Natural killer cell (primary cell): ENCODE measurements at regions not wholly inside any gene's neighbourhood (a gene's known extent, or its start where the extent isn't known, plus 50 kb on each side); places are given as distances from the start of the nearest gene placed in this dataset.

ENCODE experiments used
- ATAC-seq, 3 donors: fragments of 150-1000 bp in 2 of 3; fragments of 200-7000 bp in 1 of 3; cut with Tn5 transposase; 1 replicate in 1 of 3; 2 replicates in 2 of 3; pipeline ENCODE4 v1.10.0; 2021; ENCODE audit warnings: mild to moderate bottlenecking in 2 of 3, moderate library complexity in 2 of 3
- DNase-seq, 2 donors: peaks; one replicate each; pipeline versions ENCODE4 v3.0.0 to v3.0.0-alpha.2; 2013 to 2021; ENCODE audit warnings: mixed read lengths in 1 of 2
- H3K27ac ChIP-seq: one replicate; pipeline ENCODE4 v1.5.1; 2013; ENCODE audit warnings: mild to moderate bottlenecking, low read length
- H3K27me3 ChIP-seq: one replicate; pipeline ENCODE4 v1.6.1; 2013; ENCODE audit warnings: low read length; ENCODE audit not compliant: control insufficient read depth, insufficient read depth
- H3K36me3 ChIP-seq: one replicate; pipeline ENCODE4 v1.6.1; 2013; ENCODE audit warnings: low read length; ENCODE audit not compliant: control insufficient read depth, insufficient read depth
- H3K4me1 ChIP-seq: one replicate; pipeline ENCODE4 v1.6.1; 2013; ENCODE audit warnings: low read length; ENCODE audit not compliant: control insufficient read depth, insufficient read depth
- H3K4me3 ChIP-seq: one replicate; pipeline ENCODE4 v1.5.1; 2013; ENCODE audit warnings: low read length
- H3K9me3 ChIP-seq: one replicate; pipeline ENCODE4 v1.6.1; 2013; ENCODE audit warnings: low read length; ENCODE audit not compliant: control insufficient read depth, insufficient read depth
- H3K27ac Mint-ChIP-seq, 2 donors: one replicate each; pipeline ENCODE4 v1.8.0; 2022; ENCODE audit warnings: mild to moderate bottlenecking in 2 of 2, mixed read lengths in 2 of 2, moderate library complexity in 1 of 2
- H3K27me3 Mint-ChIP-seq, 2 donors: one replicate each; pipeline ENCODE4 v1.8.0; 2022; ENCODE audit warnings: low read depth in 2 of 2, mixed read lengths in 2 of 2
- H3K36me3 Mint-ChIP-seq: one replicate; pipeline ENCODE4 v1.8.0; 2022; ENCODE audit warnings: mixed read lengths
- H3K4me1 Mint-ChIP-seq, 2 donors: one replicate each; pipeline ENCODE4 v1.8.0; 2022; ENCODE audit warnings: mixed read lengths in 2 of 2
- H3K4me3 Mint-ChIP-seq: one replicate; pipeline ENCODE4 v1.8.0; 2022; ENCODE audit warnings: mild to moderate bottlenecking, moderate library complexity, mixed read lengths
- H3K9me3 Mint-ChIP-seq, 2 donors: one replicate each; pipeline ENCODE4 v1.8.0; 2022; ENCODE audit warnings: mixed read lengths in 2 of 2
- WGBS: methylation state at CpG from one replicate; pipeline ENCODE4 v1.1.7; 2013; ENCODE audit warnings: missing lambda C conversion rate; ENCODE audit not compliant: insufficient coverage; 5-methylcytosine and 5-hydroxymethylcytosine counted together
- intact Hi-C: fragments of 100-400 bp; cut with micrococcal nuclease; formaldehyde crosslinking; loops from one replicate; pipeline ENCODE4 v1.14.2; 2022
- TF ChIP-seq, protein P1 (sequence below): fragments of 200-600 bp; IDR thresholded peaks from one replicate; pipeline ENCODE4 v1.8.0; 2022; ENCODE audit warnings: antibody characterized with exemption

DNA sequence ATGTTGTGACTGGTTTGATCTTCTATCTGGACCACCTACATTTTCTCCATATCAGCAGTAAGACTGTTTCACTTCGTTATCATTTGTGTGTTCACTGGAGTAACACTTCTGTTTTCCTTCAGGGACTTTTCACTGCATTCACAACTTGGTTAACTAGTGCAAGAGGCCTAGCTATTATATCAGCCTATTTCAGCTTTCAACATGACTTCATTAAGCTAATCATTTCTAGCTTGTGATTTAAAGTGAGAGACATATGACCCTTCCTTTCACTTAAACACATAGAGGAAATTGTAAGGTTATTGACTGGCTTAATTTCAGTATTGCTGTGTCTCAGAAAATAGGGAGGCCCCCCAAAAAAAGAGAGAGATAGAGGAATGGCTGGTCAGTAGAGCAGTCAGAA, 622.8 kb upstream of the NRSN1 start:
- no peaks in the 10 kb centered on the region for H3K27me3 ChIP-seq
- H3K27ac Mint-ChIP-seq = no peak overlapping the region
- 85% methylated on average over 1 of the region's 1 CpG for WGBS
- no peaks in the 10 kb centered on the region for H3K4me1 ChIP-seq
- DNase-seq = no peak
- TF ChIP-seq, protein P1, sequence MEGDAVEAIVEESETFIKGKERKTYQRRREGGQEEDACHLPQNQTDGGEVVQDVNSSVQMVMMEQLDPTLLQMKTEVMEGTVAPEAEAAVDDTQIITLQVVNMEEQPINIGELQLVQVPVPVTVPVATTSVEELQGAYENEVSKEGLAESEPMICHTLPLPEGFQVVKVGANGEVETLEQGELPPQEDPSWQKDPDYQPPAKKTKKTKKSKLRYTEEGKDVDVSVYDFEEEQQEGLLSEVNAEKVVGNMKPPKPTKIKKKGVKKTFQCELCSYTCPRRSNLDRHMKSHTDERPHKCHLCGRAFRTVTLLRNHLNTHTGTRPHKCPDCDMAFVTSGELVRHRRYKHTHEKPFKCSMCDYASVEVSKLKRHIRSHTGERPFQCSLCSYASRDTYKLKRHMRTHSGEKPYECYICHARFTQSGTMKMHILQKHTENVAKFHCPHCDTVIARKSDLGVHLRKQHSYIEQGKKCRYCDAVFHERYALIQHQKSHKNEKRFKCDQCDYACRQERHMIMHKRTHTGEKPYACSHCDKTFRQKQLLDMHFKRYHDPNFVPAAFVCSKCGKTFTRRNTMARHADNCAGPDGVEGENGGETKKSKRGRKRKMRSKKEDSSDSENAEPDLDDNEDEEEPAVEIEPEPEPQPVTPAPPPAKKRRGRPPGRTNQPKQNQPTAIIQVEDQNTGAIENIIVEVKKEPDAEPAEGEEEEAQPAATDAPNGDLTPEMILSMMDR = no peak
- no peak overlapping the region for H3K4me3 Mint-ChIP-seq
- H3K9me3 Mint-ChIP-seq = peaks cover 16% of the 10 kb centered on the region in 2 donors
- intact Hi-C loops = no loop called here
- H3K36me3 ChIP-seq = no peaks in the 10 kb centered on the region
- H3K27me3 Mint-ChIP-seq = no peaks in the 10 kb centered on the region
- no peak for ATAC-seq
- no peaks in the 10 kb centered on the region for H3K4me1 Mint-ChIP-seq
- H3K4me3 ChIP-seq = no peak overlapping the region
- no peaks in the 10 kb centered on the region for H3K36me3 Mint-ChIP-seq
- H3K27ac ChIP-seq = no peak overlapping the region
- H3K9me3 ChIP-seq = no peaks in the 10 kb centered on the region

DNA sequence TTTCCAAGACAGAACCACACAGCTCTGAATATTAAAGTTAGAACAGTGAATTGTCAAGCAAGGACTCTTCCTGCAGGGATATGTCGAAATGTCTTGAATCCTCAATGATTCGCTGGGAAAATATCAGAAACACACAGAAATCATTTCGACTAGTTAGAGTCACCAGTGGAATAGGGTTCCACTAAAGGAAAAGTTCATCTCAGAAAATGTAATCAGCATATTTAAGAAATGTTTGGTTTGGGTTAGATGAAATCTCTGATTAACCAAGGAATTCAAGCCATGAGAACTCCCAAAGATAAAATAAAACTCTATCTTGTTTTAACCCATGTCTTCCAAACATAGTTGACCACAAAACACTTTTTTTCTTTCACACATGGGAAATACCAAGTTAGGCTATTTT, 621.0 kb upstream of the NRSN1 start:
- Histone ChIP-seq H3K27ac (no peak overlapping the region), H3K4me1 (no peaks in the 10 kb centered on the region), H3K36me3 (no peaks in the 10 kb centered on the region), H3K4me3 (no peak overlapping the region), H3K27me3 (no peaks in the 10 kb centered on the region), H3K9me3 (no peaks in the 10 kb centered on the region)
- ATAC-seq (no peak), DNase-seq (no peak)
- Mint-ChIP-seq H3K27me3 (no peaks in the 10 kb centered on the region), H3K4me1 (no peaks in the 10 kb centered on the region), H3K27ac (no peak overlapping the region), H3K36me3 (no peaks in the 10 kb centered on the region), H3K4me3 (no peak overlapping the region), H3K9me3 (peaks cover 11 to 12% of the 10 kb centered on the region in 2 donors)
- TF ChIP-seq, protein P1 = no peak
- 81% methylated on average over 3 of the region's 3 CpGs for WGBS
- intact Hi-C loops = no loop called here

DNA sequence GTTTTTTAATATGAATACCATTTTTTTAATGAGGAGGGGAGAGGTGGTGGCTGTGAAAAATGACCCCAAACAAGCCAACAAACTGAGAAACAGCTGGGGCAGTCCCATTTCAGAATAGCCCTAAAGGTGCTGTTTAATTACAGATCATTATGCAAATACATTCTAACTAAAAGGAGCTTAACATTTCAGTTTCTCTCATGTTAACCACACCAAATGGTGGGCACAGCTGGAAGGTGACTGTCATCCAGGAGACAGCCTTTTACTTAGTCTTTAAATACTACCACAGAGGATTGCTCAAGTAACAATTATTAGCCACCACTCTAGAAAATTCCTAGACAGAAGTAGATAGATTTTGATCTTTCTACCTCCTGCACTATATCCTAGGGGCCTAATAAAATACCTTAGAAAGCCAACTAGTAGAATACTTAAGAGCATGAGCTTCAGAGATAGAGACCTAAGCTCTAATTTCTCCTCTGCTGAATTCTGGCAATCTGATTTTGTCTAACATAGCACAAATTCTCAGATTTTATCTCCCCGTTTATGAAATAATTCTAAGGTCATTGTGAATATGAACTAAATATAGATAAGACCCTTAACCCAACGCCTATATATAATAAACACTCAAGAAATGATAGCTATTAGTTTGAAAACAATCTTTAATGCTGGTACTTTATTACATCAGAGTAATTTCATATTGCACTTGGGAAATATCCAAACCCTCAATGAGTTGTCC, 615.1 kb upstream of the NRSN1 start:
- Mint-ChIP-seq H3K27ac (no peak overlapping the region), H3K27me3 (no peaks in the 10 kb centered on the region), H3K9me3 (peaks cover 7 to 8% of the 10 kb centered on the region in 2 donors), H3K36me3 (no peaks in the 10 kb centered on the region), H3K4me1 (no peaks in the 10 kb centered on the region), H3K4me3 (no peak overlapping the region)
- H3K36me3 ChIP-seq = no peaks in the 10 kb centered on the region
- TF ChIP-seq, protein P1 = no peak
- H3K27ac ChIP-seq = no peak overlapping the region
- H3K4me3 ChIP-seq = no peak overlapping the region
- no peak for ATAC-seq
- WGBS = no CpG with 5 or more reads among the region's 2 CpGs
- no peaks in the 10 kb centered on the region for H3K27me3 ChIP-seq
- H3K9me3 ChIP-seq = peaks cover 3% of the 10 kb centered on the region
- intact Hi-C loops = no loop called here
- no peak for DNase-seq
- H3K4me1 ChIP-seq = no peaks in the 10 kb centered on the region

DNA sequence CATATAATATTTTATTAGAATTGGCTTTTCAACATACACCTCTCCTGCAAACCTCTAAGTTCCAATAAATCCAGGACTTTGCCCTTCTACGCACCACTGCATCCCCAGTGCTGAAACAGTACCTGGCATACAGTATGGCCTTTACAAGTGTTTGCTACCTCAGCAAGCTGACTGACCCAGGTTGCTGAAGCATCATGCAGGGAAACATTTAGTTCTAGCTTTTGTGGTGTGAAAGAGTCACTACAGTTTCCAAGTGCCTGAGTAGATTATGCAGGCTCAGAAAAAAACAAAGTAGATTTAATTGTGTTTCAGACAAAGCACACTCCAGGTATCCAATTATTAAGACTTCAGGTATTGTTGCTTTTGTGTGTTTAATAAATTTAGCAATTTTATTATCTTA, 614.2 kb upstream of the NRSN1 start:
- ATAC-seq = no peak
- peaks cover 7 to 9% of the 10 kb centered on the region in 2 donors for H3K9me3 Mint-ChIP-seq
- no peak for DNase-seq
- H3K9me3 ChIP-seq = peaks cover 3% of the 10 kb centered on the region
- H3K4me3 Mint-ChIP-seq = no peak overlapping the region
- H3K36me3 ChIP-seq = no peaks in the 10 kb centered on the region
- H3K27ac Mint-ChIP-seq = no peak overlapping the region
- intact Hi-C loops = no loop called here
- H3K36me3 Mint-ChIP-seq = no peaks in the 10 kb centered on the region
- H3K27me3 ChIP-seq = no peaks in the 10 kb centered on the region
- 92% methylated on average over 1 of the region's 1 CpG for WGBS
- H3K4me3 ChIP-seq = no peak overlapping the region
- no peaks in the 10 kb centered on the region for H3K27me3 Mint-ChIP-seq
- no peaks in the 10 kb centered on the region for H3K4me1 Mint-ChIP-seq
- H3K27ac ChIP-seq = no peak overlapping the region
- H3K4me1 ChIP-seq = no peaks in the 10 kb centered on the region
- TF ChIP-seq, protein P1 = no peak
